ENCODE measurements at regions not wholly inside any gene's neighbourhood (a gene's known extent, or its start where the extent isn't known, plus 50 kb on each side); places are given as distances from the start of the nearest gene placed in this dataset.

DNA sequence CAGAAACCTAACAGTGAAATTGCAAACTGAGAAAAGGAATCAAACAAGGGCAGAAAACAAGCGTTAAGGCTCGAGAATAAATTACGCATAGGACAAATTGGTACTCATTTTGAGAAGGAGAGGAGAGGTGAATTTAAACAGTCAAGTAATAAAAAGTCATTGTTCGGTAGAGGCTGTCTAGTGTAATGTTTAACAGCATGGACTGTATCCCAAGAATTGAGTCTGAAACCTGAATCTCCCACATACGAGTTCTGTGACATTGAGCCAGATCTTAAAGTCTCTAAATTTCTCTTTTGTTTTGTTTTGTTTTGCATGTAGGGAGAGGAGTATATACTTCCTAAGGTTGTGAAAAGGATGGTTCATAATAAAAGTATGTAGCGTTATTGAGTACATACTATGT, 216.5 kb upstream of the BTG1 start:
- H3K4me3 ChIP-seq (ENCODE audit: insufficient read depth, low read depth, low read length): no peak overlapping the region
- no peak for DNase-seq
- no peaks in the 10 kb centered on the region for H3K27me3 ChIP-seq (ENCODE audit: control insufficient read depth, insufficient read depth, low read length)
- H3K36me3 ChIP-seq (replicated peaks; ENCODE audit: control insufficient read depth, insufficient read depth, low read length): no peaks in the 10 kb centered on the region

DNA sequence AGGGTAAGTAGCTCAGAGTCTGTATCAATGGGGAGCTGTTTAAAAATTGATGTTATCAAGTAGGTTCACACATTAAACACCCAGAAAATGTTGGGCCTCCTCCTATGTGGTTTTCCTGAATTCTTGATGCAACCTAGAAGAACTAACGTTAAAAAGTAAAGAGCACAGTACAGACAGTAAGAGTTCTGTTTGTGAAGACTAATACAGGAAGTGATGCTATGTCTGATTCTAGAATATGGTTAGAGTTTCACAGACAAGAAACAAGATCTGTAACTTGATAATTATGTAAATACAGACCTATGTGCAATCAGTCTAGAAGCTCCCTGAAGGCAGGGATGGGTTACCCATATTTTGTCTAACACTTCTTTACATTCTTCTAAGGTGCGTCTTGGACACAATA, 214.9 kb upstream of the BTG1 start:
- Histone ChIP-seq H3K27me3 (ENCODE audit: control insufficient read depth, insufficient read depth, low read length) (no peaks in the 10 kb centered on the region), H3K4me3 (ENCODE audit: insufficient read depth, low read depth, low read length) (no peak overlapping the region), H3K36me3 (replicated peaks; ENCODE audit: control insufficient read depth, insufficient read depth, low read length) (no peaks in the 10 kb centered on the region)
- no peak for DNase-seq

- Histone ChIP-seq H3K4me3 (ENCODE audit: insufficient read depth, low read depth, low read length) (no peak overlapping the region), H3K27me3 (ENCODE audit: control insufficient read depth, insufficient read depth, low read length) (no peaks in the 10 kb centered on the region), H3K36me3 (replicated peaks; ENCODE audit: control insufficient read depth, insufficient read depth, low read length) (no peaks in the 10 kb centered on the region)
- no peak for DNase-seq
Measured at GRCh38 chr12:92359581-92360209, 214.0 kb upstream of the BTG1 start.

DNA sequence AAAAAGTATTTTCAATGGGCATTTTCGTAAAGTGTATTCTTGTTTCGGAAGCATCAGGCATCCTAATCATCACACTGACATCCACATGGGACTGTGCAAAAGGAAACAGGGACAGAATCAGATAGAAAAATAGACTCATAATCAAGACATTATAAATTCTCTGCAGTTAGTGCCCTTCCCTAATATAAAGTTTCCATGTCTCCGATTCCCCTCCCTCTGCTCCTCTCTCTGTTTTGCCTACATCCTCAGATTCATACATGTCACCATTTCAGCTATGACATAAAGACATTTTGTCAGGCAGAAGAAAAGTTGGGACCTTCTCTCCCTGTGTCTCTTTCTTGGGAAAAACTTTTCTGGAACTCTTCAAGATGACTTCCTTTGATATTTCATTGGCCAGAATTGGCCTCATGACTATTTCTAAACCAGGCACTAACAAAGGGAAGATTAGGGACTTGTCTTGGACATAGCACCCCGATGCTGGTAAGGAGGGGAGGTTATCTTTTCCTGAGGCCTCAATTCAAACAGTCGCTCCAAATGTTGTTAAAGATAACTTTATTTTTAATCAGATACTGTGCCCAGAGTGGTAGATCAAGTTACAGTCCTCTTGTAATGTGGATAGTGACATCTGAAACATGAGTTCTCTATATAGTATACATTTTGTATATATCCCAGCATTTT, 212.1 kb upstream of the BTG1 start:
- H3K36me3 ChIP-seq (replicated peaks; ENCODE audit: control insufficient read depth, insufficient read depth, low read length): no peaks in the 10 kb centered on the region
- DNase-seq: no peak
- H3K4me3 ChIP-seq (ENCODE audit: insufficient read depth, low read depth, low read length): no peak overlapping the region
- H3K27me3 ChIP-seq (ENCODE audit: control insufficient read depth, insufficient read depth, low read length): no peaks in the 10 kb centered on the region

- no peaks in the 10 kb centered on the region for H3K36me3 ChIP-seq (replicated peaks; ENCODE audit: control insufficient read depth, insufficient read depth, low read length)
- DNase-seq: no peak
- no peaks in the 10 kb centered on the region for H3K27me3 ChIP-seq (ENCODE audit: control insufficient read depth, insufficient read depth, low read length)
- H3K4me3 ChIP-seq (ENCODE audit: insufficient read depth, low read depth, low read length): no peak overlapping the region
Measured at GRCh38 chr12:92356425-92356824, 210.8 kb upstream of the BTG1 start.

DNA sequence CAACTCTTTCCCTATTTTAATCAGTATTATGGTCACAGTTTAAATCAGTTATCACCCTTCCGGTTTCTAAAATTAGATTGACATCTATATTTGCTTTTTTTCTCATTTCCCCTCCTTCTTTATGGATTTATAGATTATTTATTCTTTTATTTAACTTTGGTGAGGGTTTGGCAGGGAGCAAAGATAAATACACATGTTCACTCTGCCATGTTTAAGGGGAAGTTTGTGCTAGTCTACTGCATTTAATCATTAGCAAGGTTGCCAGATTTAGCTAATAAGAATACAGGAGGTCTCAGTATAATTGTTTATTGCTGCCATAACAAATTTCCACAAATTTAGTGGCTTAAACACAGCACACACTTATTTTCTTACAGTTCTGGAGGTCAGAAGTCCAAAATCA, 204.0 kb upstream of the BTG1 start:
- Histone ChIP-seq H3K36me3 (replicated peaks; ENCODE audit: control insufficient read depth, insufficient read depth, low read length) (no peaks in the 10 kb centered on the region), H3K4me3 (ENCODE audit: insufficient read depth, low read depth, low read length) (no peak overlapping the region), H3K27me3 (ENCODE audit: control insufficient read depth, insufficient read depth, low read length) (no peaks in the 10 kb centered on the region)
- DNase-seq: no peak

DNA sequence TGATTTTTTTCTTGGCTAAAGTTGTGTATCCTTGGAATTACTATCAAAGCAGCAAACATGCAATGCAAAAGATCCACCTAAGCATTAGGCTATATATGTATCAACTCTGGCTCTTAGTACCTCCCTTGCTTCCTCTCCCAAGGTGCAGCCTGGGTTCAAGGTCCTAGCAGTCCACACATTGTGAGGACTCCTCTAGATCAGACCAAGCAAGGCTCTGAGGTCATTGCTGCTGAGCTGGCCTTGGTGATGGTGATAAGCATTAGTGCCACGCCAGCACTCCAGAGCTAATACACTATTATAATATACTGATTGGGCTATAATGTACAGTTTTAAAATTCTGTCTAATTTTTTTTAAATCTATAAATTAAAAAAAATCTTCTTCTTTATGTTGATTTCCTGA, 196.9 kb upstream of the BTG1 start:
- DNase-seq: no peak
- Histone ChIP-seq H3K4me3 (ENCODE audit: insufficient read depth, low read depth, low read length) (no peak overlapping the region), H3K27me3 (ENCODE audit: control insufficient read depth, insufficient read depth, low read length) (no peaks in the 10 kb centered on the region), H3K36me3 (replicated peaks; ENCODE audit: control insufficient read depth, insufficient read depth, low read length) (no peaks in the 10 kb centered on the region)

- DNase-seq: no peak
- H3K27me3 ChIP-seq (ENCODE audit: control insufficient read depth, insufficient read depth, low read length): no peaks in the 10 kb centered on the region
- H3K36me3 ChIP-seq (replicated peaks; ENCODE audit: control insufficient read depth, insufficient read depth, low read length): no peaks in the 10 kb centered on the region
- no peak overlapping the region for H3K4me3 ChIP-seq (ENCODE audit: insufficient read depth, low read depth, low read length)
Measured at GRCh38 chr12:92341065-92341668, 195.5 kb upstream of the BTG1 start.

GRCh38 chr12:92340441-92341064, 194.9 kb upstream of the BTG1 start:
- no peak for DNase-seq
- H3K4me3 ChIP-seq (ENCODE audit: insufficient read depth, low read depth, low read length): no peak overlapping the region
- H3K36me3 ChIP-seq (replicated peaks; ENCODE audit: control insufficient read depth, insufficient read depth, low read length): no peaks in the 10 kb centered on the region
- H3K27me3 ChIP-seq (ENCODE audit: control insufficient read depth, insufficient read depth, low read length): no peaks in the 10 kb centered on the region

DNA sequence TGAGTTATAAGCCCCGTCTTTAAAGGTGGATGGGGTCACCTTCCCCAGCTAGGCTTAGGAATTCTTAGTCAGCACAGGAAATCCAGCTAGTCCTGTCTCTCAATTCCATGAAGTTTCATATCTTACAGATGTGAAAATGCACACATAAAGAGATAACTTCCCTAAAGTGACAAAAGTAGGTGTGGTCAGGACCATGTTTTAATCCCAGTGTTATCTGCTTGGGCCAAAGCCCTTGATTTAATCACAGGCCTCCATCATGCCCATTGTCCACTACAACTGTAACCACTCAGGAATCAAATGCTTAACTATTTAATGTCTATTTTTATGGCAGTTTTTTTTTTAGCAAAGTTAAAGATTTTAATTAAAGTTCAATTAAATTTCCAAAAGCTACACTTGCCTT, 194.4 kb upstream of the BTG1 start:
- DNase-seq: no peak
- Histone ChIP-seq H3K36me3 (replicated peaks; ENCODE audit: control insufficient read depth, insufficient read depth, low read length) (no peaks in the 10 kb centered on the region), H3K27me3 (ENCODE audit: control insufficient read depth, insufficient read depth, low read length) (no peaks in the 10 kb centered on the region), H3K4me3 (ENCODE audit: insufficient read depth, low read depth, low read length) (no peak overlapping the region)

- H3K4me3 ChIP-seq (ENCODE audit: insufficient read depth, low read depth, low read length): no peak overlapping the region
- no peaks in the 10 kb centered on the region for H3K36me3 ChIP-seq (replicated peaks; ENCODE audit: control insufficient read depth, insufficient read depth, low read length)
- no peak for DNase-seq
- no peaks in the 10 kb centered on the region for H3K27me3 ChIP-seq (ENCODE audit: control insufficient read depth, insufficient read depth, low read length)
Measured at GRCh38 chr12:92339198-92339821, 193.7 kb upstream of the BTG1 start.

DNA sequence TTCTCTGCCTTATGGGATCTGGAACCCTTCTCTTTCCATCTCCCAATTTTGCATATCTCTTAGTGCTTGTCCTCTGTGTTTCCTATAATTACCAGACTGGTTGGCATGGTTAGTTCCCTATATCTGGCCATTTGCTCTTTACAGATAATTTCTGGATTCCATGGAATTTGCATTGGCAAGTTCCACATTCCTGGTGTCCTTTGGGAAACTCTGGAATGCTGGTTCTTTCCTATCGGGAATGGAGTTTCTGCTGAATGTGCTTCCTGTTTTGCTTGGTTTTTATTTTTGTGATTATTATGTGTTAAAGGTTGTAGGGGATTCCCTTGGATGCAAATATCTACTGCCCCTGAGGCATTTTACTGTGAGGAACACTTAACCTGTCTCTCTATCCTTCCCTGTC, 193.0 kb upstream of the BTG1 start:
- Histone ChIP-seq H3K4me3 (ENCODE audit: insufficient read depth, low read depth, low read length) (no peak overlapping the region), H3K36me3 (replicated peaks; ENCODE audit: control insufficient read depth, insufficient read depth, low read length) (no peaks in the 10 kb centered on the region), H3K27me3 (ENCODE audit: control insufficient read depth, insufficient read depth, low read length) (no peaks in the 10 kb centered on the region)
- no peak for DNase-seq

DNA sequence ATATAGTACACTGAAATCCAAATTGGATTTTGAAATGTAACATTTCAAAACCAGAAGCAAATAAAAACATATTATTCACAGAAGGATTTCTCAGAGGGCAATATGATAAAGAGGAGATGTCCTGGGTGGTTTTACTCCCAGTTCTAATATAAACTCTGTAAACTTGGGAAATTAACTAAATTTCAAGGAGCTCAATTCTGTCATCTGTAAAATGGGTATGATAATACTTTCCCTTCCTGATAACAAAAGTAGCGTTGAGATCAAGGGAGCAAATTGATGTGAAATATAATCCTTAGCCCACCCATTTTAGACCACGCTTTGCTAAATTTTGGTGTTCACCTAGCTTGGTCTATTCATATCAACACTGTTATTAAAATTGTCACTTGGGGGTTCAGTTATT, 192.5 kb upstream of the BTG1 start:
- no peaks in the 10 kb centered on the region for H3K36me3 ChIP-seq (replicated peaks; ENCODE audit: control insufficient read depth, insufficient read depth, low read length)
- no peak overlapping the region for H3K4me3 ChIP-seq (ENCODE audit: insufficient read depth, low read depth, low read length)
- H3K27me3 ChIP-seq (ENCODE audit: control insufficient read depth, insufficient read depth, low read length): no peaks in the 10 kb centered on the region
- no peak for DNase-seq

- DNase-seq: no peak
- H3K36me3 ChIP-seq (replicated peaks; ENCODE audit: control insufficient read depth, insufficient read depth, low read length): no peaks in the 10 kb centered on the region
- no peaks in the 10 kb centered on the region for H3K27me3 ChIP-seq (ENCODE audit: control insufficient read depth, insufficient read depth, low read length)
- no peak overlapping the region for H3K4me3 ChIP-seq (ENCODE audit: insufficient read depth, low read depth, low read length)
Measured at GRCh38 chr12:92337128-92337527, 191.5 kb upstream of the BTG1 start.

DNA sequence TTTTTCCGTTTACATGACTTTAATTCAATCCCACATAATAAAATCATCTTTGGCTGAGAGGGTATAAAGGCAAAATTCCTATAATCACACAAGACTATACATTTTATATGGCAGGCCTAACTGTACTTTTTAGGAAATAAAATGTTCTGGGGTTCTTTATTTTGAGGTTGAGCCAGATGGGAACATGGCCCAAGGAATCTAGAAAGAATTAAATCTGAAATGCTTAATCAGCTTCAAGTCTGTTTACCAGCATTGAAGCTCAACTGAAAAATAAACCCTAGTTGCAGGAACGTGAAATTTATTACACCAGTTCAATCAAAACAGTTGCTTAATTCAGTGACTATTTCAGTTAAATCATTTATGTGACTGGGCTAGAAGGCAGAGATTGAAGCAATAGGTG, 191.0 kb upstream of the BTG1 start:
- Histone ChIP-seq H3K27me3 (ENCODE audit: control insufficient read depth, insufficient read depth, low read length) (no peaks in the 10 kb centered on the region), H3K4me3 (ENCODE audit: insufficient read depth, low read depth, low read length) (no peak overlapping the region), H3K36me3 (replicated peaks; ENCODE audit: control insufficient read depth, insufficient read depth, low read length) (no peaks in the 10 kb centered on the region)
- DNase-seq: no peak

Data from H7 (cell line).